Stimulated activated CD4-positive, alpha-beta T cell treated with anti-CD3 and anti-CD28 coated beads, Interleukin-1b, Interleukin-23, amount 100 ng/mL, for 48 hours (primary cell): ENCODE measurements at regions not wholly inside any gene's neighbourhood (a gene's known extent, or its start where the extent isn't known, plus 50 kb on each side); places are given as distances from the start of the nearest gene placed in this dataset.

Experiments used
- DNase-seq: peaks from one replicate; pipeline ENCODE4 v3.0.0-alpha.2; 2020

DNA sequence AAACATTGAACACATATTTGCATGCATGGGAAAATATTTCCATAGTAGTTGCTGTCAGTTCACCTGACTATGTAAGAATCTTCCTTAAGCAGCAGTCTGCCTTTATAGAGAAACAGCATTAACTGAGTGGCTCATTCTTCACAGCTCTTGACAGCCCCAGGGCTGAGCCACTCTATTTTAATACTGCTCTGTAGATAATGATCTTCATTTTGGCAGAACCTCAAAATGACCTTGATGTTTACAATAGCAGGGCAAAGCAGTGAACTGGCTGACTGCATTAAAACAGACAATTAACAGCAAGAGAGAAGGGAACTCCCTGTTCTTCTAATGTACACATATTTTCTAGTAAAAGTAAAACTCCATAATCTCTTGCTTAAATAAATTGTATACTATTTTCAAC is 580.6 kb upstream of the SOX11 start:
- DNase-seq = no peak

DNA sequence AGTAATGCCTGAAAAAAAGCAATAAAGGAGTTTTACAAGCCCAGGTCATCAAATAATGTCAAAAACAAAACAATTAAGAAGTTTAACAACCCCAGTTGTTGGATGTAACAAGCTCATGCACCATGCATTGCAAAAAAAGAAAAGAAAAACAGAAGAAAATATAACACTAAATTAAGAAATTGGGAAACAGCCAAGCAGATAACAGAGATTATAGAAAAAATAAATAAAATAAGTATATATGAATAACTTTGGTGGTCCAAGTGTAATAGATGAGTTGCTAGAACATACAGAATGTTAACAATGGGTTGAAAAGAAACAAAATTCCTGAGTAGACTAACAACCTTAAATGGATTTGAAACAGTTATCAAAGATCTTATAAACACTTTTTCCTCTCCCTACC is 573.1 kb upstream of the SOX11 start:
- no peak for DNase-seq

DNA sequence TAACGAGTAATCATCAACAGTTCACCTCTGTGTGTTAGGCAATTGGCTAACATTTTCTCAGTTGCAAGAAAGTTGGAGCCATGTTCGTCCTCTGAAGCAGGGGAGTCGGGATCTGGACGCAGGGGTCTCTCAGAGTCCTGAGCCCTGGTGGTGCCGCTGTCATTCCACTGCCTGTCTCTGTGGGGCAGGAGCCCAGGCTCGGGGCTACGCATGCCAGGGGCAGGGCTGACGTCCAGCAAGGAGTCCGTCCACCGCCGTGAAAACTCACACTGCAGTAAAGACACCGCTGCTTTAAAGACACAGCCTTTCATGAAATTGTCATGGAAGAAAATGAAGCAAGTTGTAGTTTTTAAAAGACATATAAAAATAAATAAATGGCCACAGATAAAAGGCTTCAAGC is 571.1 kb upstream of the SOX11 start:
- no peak for DNase-seq

DNA sequence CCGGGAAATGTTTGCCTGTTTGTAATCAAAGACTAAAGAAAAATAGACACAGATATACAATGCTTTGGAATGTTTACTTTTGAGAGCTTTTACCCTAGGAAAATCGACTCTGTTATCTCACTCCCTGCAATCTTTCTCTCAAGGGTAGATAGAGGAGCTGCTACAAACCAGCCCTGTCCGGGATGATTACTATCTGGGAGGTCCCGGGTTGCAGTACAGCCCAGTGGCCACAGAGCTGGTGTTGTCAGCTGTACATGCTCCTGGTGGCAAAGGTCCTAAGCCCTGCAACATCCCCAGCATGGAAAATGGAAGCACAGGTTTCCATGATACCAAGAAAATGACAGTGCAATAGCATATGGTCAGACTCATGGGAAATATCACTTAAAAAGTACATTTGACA is 570.5 kb upstream of the SOX11 start:
- no peak for DNase-seq

DNA sequence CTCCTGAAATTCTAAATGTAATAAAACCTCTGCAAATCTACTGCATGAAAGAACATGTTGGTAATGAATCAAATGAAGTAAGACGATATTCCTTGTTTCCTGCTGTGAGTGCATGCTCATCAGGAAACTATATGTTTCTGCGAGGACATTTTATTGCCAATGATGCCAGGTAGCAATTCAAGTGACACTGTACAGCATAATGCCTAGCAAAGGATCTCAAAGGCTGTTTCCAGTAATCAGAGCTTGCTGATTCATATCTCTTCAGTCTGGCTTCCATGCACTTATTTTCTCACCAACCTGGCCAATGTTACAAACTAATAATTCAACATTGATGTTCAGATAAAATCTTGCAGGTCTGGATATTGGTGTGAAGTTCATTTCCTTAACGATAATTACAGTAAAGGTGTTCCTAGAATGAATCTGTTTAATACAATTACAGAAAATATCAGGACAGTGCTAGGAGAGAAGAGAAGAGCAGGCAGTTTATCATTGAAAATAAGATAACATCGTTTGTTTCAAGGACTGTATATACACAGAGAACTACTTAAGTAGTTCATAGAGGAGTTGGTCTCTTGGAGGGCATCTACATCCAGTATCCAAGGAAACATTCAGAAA is 568.5 kb upstream of the SOX11 start:
- DNase-seq = no peak

DNA sequence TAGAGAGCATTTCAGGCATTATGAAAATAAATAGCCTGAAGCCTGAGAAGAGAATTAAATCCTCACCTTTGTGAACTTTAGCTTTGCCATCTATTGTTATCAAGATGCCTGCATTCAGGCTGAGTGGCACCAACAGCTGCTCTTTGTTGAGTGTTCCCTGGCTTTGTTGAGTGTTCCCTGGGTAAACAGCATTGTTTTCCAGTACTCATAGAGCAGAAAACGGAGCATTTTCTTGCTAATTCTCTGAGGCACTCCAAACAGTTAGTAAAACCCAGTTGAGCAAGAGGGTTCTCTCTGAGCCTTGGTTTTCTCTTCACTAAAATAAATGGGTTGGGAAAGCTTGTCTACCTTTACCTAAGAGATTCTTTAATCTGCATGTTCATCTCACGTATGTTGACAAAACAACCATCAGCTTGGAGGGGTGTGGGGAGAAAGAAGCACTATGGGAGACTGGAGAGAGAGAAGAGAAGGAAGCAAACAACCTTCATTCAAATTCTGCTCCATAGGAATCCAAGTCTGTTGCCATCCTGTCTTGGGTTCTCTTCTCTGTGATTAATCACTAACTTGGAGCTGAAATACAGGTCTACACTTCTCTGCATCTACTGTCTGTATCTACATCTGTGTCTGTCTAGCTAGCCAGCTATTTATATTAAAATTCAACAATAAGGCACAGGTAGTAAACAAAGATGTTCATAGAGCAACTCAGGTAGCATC is 567.0 kb upstream of the SOX11 start:
- DNase-seq = no peak

DNA sequence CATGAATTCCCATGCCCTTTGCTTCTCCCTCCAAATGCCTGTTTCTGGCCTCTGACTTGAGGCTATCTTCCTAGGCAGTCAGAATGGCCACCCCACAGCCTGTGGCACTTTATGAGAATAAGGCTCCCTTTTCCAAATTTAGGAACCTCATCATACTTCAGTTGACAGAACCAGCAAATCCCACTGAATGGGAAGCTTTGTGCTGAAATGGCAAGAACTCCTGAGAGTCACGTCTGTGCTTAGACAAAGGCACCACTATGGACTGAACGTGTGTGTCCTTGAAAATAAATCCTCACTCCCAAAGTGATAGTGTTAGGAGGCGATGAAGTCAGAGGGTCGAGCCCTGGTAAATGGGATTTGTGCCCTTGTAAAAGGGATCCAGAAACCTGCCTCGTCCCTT is 559.9 kb upstream of the SOX11 start:
- no peak for DNase-seq

DNA sequence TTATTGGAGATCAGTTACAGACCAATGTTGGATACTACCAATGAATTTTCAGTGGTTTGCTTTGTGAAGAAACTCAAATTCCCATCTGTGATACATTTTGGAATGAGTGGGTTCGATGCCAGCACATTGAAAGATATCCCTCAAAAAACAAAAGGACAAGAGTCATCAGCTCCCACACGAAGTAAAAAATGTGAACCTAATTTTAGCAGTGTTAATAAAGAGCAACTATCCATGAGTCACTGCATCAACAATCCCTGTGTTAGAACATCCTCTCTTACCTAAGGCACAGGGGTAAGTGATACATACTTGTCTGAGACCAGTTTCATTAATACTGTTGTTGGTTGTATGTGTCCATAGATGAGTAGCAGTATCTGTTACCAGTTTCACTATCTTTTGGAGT is 551.8 kb upstream of the SOX11 start:
- DNase-seq = no peak

DNA sequence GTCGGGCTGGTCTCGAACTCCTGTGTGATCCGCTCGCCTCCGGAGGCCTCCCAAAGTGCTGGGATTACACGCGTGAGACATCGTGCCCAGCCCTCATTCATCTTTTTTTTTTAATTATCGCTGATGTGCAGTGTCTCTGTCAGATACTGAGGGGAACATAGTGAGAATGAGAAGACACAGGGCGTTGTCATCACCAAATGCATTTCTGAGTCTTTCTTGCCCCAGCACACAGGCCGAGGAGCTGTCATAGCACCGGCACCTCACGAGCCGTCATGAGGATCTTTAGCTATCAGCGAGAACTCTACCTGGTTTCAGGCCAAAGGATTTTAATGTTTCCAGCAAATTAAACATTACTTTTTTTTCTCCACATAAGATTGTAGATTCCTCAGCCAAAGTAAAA is 548.0 kb upstream of the SOX11 start:
- no peak for DNase-seq

DNA sequence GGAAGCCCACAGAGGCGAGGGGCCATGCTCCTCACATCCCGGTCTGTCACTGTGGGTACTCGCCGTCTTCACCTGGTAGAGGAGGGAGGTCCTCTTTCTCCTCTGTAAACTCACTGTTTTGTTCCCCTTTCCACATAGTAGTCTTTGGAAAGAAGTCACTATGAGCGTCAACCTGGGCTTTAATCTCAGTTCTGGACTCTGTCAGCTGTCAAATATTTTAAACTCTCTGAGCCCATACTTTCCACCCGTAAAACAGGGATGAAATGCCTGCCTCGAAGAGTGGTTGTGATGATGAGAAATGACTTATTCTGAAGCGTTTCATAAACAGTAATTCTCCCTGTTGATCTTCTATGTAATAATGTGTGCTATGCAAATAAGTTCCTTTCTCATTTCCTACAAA is 547.1 kb upstream of the SOX11 start:
- DNase-seq = no peak

DNA sequence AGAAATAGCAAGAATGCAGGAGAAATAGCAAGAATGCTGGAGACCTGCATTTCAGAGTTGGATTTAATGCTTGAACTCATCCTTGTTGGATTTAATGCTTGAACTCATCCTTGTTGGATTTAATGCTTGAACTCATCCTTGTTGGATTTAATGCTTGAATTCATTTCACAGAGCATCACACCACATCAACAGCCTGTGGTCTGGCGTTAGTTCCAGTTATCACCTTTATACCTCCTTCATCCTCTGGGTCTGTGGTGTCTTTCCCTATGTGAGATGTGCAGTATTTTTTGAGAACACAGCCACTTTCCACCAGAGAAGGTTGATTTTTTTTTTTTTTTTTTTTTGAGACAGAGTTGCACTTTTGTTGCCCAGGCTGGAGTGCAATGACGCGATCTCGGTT is 546.4 kb upstream of the SOX11 start:
- no peak for DNase-seq

DNA sequence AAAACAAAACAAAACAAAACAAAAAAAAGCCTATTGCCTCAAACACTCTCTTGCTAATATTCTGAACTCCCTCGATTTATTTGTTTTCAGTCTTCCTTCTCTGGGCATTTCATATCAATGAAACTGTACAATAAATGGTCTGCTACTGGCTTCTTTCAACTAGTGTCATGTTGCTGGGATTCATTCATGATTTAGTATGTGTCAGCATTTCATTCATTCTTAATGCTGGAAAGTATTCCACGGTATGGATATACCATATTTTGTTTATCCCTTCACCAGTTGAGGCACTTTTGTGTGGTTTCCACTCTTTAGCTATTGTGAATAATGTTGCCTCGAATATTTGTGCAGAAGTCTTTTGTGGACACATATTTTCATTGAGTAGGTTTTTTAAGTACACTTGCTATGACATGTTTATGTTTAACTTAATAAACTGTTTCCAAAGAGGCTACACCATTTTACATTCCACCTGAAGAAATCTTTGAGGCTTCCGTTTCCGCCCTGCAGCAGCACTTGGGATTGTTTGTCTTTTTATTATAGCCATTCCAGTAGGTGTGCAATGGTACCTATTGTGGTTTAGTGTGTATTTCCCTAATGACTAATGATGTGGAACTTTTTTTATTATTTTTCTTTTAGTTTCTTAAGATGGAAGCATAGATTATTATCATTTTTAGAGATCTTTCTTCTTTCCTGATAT is 543.6 kb upstream of the SOX11 start:
- DNase-seq = no peak

DNA sequence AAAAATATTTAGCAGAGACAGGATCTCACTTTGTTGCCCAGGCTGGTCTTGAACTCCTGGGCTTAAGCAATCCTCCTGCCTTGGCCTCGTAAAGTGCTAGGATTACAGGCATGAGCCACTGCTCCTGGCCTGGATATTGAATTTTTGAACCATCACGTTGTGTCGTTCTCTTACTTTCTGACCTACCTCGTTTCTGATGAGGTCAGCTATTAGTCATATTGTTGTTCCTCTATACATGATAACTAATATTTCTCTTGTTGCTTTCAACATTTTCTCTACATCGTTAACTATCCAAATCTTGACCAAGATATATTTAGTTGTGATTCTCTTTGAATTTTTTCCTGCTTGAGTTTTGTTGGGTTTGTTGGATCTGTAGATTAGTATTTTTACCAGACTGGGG is 541.3 kb upstream of the SOX11 start:
- no peak for DNase-seq

DNA sequence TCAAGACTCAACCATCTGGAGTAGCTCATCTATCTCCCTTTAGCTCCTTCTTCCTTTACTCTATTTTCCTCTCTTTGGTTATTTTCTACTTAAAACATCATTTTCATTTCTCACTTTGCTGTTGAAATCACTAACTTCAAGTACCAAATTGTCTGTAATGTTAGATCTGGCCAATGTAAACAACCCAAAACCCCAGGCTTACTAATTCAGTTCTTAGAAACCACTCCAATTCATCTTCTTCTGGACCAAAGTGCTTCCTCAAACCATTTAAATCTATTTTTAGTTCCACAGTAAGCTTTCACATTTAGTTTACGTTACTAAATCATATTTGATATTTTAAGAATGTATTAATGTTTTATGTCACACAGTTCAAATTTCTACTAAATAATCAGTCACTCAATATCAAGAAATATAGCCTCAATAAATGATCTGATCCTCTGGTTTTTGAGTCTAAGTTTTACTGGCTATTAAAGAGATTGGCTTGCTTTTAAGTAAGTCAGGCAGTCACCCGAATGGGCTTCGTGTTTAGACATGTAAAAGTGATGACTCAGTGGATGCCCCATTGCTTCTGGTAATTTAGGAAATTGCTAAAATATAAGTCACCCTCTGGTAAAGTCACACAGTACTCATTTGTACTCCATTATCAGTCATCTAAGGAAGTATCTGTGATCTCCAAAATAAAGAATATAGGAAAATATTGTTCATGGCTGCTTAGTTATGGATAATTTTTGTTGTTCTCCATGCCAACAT is 527.2 kb upstream of the SOX11 start:
- no peak for DNase-seq

DNA sequence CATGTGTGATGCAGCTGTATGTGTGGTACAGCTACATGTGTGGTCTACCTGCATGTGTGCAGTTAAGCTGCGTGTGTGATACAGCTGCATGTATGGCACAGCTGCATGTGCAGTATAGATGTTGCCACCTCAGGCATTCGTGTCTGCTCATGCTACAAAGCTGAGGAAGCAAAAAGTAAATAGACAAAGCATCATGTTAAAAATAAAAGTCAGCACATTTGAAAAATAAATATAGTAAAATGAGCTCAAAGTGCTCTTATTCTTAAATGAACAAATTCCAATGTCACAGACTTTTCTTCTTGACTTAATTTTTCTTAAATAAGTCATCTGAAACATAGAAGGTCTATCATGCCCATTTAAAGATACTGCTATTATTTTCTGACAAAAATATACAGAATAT is 519.3 kb upstream of the SOX11 start:
- DNase-seq = no peak

DNA sequence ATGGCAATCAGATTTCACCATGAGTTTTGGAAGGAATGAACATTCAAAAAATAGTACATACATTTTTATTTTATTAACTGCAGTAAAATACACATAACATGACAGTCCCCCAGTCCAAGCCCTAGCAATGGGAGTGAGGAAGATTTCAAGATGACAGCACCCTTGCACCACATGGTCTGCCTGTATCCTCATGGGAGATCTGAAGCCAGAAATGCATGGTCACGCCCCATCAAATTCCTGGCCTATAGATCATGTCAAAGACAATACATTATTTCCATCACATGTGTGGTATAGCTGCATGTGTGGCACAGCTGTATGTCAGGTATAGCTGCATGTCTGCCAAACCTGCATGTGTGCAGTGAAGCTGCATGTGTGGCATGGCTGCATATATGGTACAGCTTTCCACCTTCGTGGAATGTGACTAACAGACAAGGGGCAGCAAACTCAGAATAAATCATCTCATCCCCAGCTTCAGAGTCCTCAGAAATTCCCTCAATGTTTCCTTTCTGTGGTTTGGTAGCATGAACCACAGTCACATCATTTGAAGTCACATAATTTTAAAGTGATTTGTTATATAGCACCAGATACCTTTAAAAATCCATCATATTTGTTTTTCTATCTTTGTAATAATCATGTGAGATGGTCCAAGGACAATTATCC is 518.2 kb upstream of the SOX11 start:
- no peak for DNase-seq

DNA sequence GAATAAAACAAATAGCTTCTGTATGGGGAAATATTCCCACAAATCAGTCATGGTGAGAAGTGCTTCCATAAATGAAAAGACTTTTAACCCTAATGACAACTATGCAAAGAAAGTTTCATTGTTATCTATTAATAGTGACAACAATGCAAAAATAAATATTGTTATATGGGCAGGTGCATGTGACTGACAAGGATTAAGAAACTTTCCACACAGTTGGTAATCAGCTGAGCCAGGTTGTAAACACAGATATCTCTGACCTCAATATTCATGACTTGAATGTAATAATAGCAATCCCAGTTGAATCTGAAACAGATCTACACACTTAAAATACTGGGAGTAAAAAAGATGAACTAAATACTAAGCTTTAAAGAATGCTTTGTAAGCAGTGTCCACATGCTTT is 517.0 kb upstream of the SOX11 start:
- no peak for DNase-seq

DNA sequence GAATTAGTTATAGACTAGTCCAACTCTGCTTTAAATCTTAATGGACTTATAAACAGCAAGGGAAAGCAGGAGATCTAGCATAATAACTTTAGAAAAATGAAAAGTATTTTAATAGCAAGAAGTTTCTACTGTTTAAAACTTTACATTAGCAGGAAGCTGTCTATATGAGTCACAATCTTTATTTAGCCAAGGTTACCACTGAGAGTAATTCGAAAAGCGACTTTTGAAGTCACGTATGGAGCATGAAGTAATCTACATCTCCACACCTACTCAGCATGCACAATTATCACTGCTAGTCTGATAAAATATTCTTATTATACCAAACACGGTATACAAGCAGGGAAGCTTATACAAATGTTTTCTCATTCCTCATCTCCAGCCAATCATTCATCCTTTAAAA is 515.4 kb upstream of the SOX11 start:
- DNase-seq = no peak

DNA sequence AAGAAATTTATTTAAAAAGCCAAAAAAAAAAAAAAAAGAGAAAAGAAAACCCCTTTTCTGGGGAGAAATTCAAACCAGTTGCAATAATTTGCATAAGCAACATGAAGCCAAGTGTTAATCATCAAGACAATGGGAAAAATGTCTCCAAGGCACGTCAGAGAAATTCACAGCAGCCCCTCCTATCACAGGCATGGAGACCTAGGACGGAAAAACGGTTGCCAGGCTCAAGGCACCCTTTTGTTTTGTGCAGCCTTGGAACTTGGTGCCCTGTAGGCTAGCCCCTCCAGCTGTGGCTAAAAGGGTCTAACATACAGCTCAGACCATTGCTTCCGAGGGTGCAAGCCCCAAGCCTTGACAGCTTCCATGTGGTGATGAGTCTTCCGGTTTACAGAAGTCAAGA is 509.2 kb upstream of the SOX11 start:
- DNase-seq = no peak

DNA sequence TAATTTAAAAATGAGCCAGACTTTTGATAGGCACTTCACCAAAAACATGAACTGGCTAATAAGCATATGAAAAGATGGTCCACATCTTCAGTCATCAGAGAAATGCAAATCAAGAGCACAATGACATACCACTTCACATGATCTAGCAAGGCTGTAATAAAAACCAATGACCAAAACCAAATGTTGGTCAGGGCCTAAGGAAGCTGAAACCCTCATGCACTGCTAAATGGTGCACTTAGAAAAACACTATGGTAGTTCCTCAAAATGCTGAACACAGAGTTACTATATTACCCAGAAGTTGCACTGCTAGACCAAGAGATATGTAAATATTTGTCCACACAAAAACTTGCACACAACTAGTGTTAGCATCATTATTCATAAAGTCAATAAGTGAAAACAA is 504.9 kb upstream of the SOX11 start:
- DNase-seq = no peak

DNA sequence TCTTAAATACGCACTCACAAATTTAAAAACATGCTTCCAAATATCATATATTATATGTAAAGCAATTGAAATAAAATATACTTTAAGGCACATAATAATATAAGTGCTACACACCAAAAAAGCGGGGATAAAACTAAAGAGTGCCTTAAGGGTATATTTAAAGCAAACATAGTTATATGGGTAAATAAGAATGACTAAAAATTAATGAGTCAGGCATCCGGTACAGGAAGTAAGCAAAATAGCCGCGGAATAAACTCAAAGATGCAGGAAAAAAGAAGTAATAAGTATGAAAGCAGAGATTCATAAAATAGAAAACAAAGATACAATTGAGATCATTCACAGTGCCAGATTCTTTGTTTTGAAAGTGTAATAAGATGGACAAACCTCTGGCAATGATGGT is 503.5 kb upstream of the SOX11 start:
- DNase-seq = no peak

DNA sequence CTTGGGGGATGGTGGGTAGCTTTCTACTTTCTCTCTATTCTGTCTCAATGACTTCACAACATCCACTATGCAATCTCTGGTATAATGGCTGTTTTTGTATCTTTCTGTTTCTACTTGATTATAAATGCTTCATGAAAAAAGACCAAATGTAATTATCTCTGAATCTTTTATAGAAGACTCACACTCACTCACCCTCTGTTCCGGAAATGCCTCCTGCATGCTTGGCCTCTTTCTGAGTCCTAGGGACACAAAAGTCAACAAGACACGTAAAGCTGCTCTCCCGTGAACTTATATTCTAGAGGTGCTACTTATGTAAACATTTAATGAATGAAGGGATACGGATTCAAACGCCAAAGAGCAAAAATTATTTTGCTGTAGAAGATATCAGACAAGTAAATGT is 502.2 kb upstream of the SOX11 start:
- DNase-seq = no peak

DNA sequence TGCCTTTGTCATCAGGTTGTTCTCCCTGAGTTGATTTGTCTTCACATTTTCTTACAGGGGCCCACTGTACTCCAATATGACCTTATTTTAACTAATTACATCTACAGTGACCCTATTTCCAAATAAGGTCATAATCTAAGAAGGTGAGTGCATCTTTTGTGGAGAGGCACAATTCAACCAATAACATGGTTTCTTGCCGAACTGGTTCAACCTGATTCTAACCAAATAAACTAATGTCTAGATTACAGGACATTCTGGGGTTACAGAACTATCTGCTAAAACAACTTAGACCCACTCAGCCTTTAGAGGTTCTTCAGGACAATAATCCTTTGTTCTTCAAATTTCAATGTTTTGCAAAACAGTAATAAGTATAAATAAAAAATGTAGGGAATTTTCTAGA is 496.5 kb upstream of the SOX11 start:
- no peak for DNase-seq
